Left lung (tissue), 4 donors: ENCODE measurements at regions not wholly inside any gene's neighbourhood (a gene's known extent, or its start where the extent isn't known, plus 50 kb on each side); places are given as distances from the start of the nearest gene placed in this dataset.

Experiments used
- ATAC-seq: fragments of 200-7000 bp; cut with Tn5 transposase; one replicate; pipeline ENCODE4 v1.9.1; 2020; ENCODE audit warnings: moderate library complexity
- DNase-seq, 4 donors: peaks; one replicate each; pipeline ENCODE4 v3.0.0-alpha.2; 2013 to 2020
- H3K27ac ChIP-seq, 2 donors: fragments of 200-600 bp; sonication (generic) in 1 of 2; one replicate each; pipeline versions ENCODE4 v1.5.0 to v1.8.0; 2020 to 2021
- H3K27me3 ChIP-seq, 2 donors: fragments of 200-600 bp; sonication (generic) in 1 of 2; one replicate each; pipeline versions ENCODE4 v1.5.0 to v1.8.0; 2020 to 2021
- H3K36me3 ChIP-seq, 2 donors: fragments of 200-600 bp; sonication (generic) in 1 of 2; one replicate each; pipeline versions ENCODE4 v1.5.0 to v1.8.0; 2020 to 2021
- H3K4me1 ChIP-seq, 2 donors: fragments of 200-600 bp; one replicate each; pipeline ENCODE4 v1.8.0; 2021
- H3K4me3 ChIP-seq, 2 donors: fragments of 200-600 bp; sonication (generic) in 1 of 2; one replicate each; pipeline versions ENCODE4 v1.5.0 to v1.8.0; 2020 to 2021; ENCODE audit warnings: mild to moderate bottlenecking in 1 of 2
- H3K9me3 ChIP-seq, 2 donors: fragments of 200-600 bp; sonication (generic) in 1 of 2; one replicate each; pipeline versions ENCODE4 v1.5.0 to v1.8.0; 2020 to 2021
- intact Hi-C, 2 donors: fragments of 100-400 bp; cut with DNase I; formaldehyde crosslinking; loops; one replicate each; pipeline versions ENCODE4 v1.11.2 to v1.14.2; 2022
- TF ChIP-seq, protein P1 (sequence below), 2 donors: fragments of 200-600 bp; sonication (generic) in 1 of 2; IDR thresholded peaks; one replicate each; pipeline versions ENCODE4 v1.5.0 to v1.8.0; 2021; ENCODE audit warnings: antibody characterized with exemption in 2 of 2
- donor health status: DM: no; HTN: yes; CAD: no.
- donor health status: DM: no; HTN: no; CAD: no.

DNA sequence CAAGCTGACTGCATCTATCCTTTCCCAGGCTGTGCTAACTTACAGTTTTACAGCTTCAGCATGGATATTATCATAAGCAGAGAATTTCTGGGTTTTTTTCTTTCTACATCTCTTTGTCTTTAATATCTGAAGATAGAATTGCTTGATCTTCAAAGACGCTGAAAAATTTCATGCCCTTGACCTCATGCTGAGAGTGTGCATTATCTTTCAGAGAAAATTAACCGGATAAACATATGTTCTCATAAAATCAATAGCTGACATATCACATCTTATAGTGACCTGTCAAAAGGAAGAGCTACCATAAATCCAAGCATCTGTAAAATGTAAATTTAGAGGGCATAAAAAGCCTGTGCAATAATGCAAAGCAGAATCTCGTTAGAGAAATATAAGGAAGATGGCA is 1704.1 kb upstream of the FLRT2 start:
- no peak overlapping the region for H3K27ac ChIP-seq
- H3K27me3 ChIP-seq: no peaks in the 10 kb centered on the region
- no peak overlapping the region for H3K4me3 ChIP-seq
- H3K9me3 ChIP-seq: peaks cover 0 to 4% of the 10 kb centered on the region in 2 donors
- H3K4me1 ChIP-seq: no peaks in the 10 kb centered on the region
- intact Hi-C loops: no loop called here
- TF ChIP-seq, protein P1, sequence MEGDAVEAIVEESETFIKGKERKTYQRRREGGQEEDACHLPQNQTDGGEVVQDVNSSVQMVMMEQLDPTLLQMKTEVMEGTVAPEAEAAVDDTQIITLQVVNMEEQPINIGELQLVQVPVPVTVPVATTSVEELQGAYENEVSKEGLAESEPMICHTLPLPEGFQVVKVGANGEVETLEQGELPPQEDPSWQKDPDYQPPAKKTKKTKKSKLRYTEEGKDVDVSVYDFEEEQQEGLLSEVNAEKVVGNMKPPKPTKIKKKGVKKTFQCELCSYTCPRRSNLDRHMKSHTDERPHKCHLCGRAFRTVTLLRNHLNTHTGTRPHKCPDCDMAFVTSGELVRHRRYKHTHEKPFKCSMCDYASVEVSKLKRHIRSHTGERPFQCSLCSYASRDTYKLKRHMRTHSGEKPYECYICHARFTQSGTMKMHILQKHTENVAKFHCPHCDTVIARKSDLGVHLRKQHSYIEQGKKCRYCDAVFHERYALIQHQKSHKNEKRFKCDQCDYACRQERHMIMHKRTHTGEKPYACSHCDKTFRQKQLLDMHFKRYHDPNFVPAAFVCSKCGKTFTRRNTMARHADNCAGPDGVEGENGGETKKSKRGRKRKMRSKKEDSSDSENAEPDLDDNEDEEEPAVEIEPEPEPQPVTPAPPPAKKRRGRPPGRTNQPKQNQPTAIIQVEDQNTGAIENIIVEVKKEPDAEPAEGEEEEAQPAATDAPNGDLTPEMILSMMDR (IDR thresholded peaks at IDR 0.05): no peak
- DNase-seq: no peak
- no peak for ATAC-seq
- H3K36me3 ChIP-seq: no peaks in the 10 kb centered on the region

DNA sequence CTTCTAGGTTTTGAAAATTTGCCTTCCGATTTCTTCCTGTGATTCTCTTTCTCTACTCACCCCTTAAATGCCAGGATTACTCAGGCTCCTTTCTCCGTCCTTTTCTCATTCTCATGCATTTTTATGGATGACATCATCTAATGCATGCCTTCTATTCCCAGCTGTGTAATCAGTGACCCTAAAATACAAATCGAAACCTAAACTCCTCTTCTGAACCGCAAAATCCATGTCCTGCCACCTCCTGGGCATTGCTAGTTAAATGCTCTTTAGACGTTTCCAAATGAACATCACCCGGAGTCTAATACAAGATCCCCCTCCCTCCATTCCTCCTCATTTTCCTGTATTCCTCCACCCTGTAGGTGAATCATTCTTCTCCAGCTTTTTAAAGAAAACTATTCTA is 1703.1 kb upstream of the FLRT2 start:
- ATAC-seq (no peak), DNase-seq (no peak)
- intact Hi-C loops: no loop called here
- Histone ChIP-seq H3K9me3 (peaks cover 0 to 4% of the 10 kb centered on the region in 2 donors), H3K4me3 (no peak overlapping the region), H3K27me3 (no peaks in the 10 kb centered on the region), H3K27ac (no peak overlapping the region), H3K4me1 (no peaks in the 10 kb centered on the region), H3K36me3 (no peaks in the 10 kb centered on the region)
- TF ChIP-seq, protein P1 (IDR thresholded peaks at IDR 0.05): no peak

DNA sequence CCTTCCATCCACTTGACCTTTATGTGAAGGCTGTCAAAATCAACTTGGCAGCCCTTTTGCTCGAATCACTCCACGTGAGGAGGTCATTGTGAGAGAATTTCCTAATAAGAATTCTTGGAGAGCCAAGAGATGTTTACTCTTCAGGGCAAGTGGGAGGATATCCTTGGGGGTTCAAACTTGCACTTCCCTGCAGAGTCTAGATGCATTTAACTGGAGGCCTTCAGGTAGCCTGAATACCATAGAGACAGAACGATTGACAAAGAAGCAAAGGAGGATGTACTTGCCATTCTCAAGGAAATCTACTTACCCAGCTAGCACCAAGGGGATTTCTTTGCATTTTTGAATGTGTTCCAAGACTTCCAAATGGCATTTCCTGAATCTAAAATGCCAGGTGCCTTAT is 1702.6 kb upstream of the FLRT2 start:
- intact Hi-C loops: no loop called here
- Histone ChIP-seq H3K36me3 (no peaks in the 10 kb centered on the region), H3K9me3 (peaks cover 0 to 7% of the 10 kb centered on the region in 2 donors), H3K4me3 (no peak overlapping the region), H3K4me1 (no peaks in the 10 kb centered on the region), H3K27me3 (no peaks in the 10 kb centered on the region), H3K27ac (no peak overlapping the region)
- peak; percentile 47 for ATAC-seq
- TF ChIP-seq, protein P1 (IDR thresholded peaks at IDR 0.05): no peak
- no peak for DNase-seq

DNA sequence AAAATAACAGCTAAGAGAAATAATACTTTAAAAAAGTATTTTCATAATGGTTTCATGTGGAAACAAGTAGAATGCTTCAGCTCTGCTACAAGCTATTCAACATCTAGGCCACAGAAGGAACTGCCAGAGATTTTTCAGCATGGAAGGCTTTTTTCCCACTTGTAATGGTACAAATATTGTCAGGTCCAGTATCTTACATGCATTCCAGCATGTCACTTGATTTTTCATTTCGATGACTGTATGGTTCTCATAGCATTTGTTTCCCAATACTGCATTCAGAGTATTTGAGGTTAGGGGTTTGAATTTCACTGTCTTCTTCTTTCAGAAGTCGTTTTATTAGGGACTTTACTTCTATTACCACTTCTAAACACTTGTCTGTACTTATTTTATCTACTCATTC is 1701.5 kb upstream of the FLRT2 start:
- TF ChIP-seq, protein P1 (IDR thresholded peaks at IDR 0.05): no peak
- intact Hi-C loops: no loop called here
- Histone ChIP-seq H3K9me3 (peaks cover 0 to 5% of the 10 kb centered on the region in 2 donors), H3K4me1 (no peaks in the 10 kb centered on the region), H3K36me3 (no peaks in the 10 kb centered on the region), H3K27ac (no peak overlapping the region), H3K27me3 (no peaks in the 10 kb centered on the region), H3K4me3 (no peak overlapping the region)
- DNase-seq (no peak), ATAC-seq (no peak)

DNA sequence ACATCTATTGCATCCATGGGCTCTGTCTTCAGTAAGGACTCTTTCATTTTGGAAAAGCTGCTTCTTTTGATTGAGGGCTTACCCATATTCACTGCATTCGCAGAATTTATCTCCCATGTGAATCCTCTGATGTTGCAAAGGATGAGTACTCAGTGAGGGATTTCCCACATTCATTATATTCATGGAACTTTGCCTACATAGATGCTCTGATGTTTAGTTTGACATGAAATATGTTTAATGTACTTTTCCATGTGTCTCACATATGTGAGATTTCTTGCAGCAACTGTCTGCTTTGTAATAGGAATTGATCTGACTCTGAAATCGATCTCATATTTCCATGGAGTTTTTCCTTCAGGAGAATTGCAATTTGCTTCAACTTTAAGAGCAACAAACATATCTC is 1699.6 kb upstream of the FLRT2 start:
- Histone ChIP-seq H3K9me3 (peaks cover 0 to 5% of the 10 kb centered on the region in 2 donors), H3K4me3 (no peak overlapping the region), H3K27ac (no peak overlapping the region), H3K4me1 (no peaks in the 10 kb centered on the region), H3K36me3 (no peaks in the 10 kb centered on the region), H3K27me3 (no peaks in the 10 kb centered on the region)
- DNase-seq (no peak), ATAC-seq (no peak)
- TF ChIP-seq, protein P1 (IDR thresholded peaks at IDR 0.05): no peak
- intact Hi-C loops: no loop called here
